Thyroid gland (tissue), 4 donors: ENCODE measurements at regions not wholly inside any gene's neighbourhood (a gene's known extent, or its start where the extent isn't known, plus 50 kb on each side); places are given as distances from the start of the nearest gene placed in this dataset.
"Not testable (repeated sequence)": the region's sequence is repeated elsewhere in the genome, so short reads cannot be mapped to it uniquely, and the experiment has no call there.

Experiments
- DNase-seq, 2 donors: peaks; one replicate each; pipeline ENCODE4 v3.0.0-alpha.2; 2019
- H3K27ac ChIP-seq, 3 donors: fragments of 200-600 bp; sonication (generic); 1 replicate in 2 of 3; 2 replicates in 1 of 3; pipeline ENCODE4 v1.5.1; 2016 to 2019; ENCODE audit warnings: mild to moderate bottlenecking in 1 of 3, moderate library complexity in 1 of 3
- H3K27me3 ChIP-seq: fragments of 200-600 bp; sonication (generic); one replicate; pipeline ENCODE4 v1.5.1; 2019
- H3K36me3 ChIP-seq, 2 donors: fragments of 200-600 bp; sonication (generic); one replicate each; pipeline ENCODE4 v1.5.1; 2016 to 2019
- H3K4me1 ChIP-seq, 2 donors: fragments of 200-600 bp; sonication (generic); one replicate each; pipeline ENCODE4 v1.5.1; 2017 to 2019
- H3K4me3 ChIP-seq, 3 donors: fragments of 200-600 bp; sonication (generic); replicated peaks in 1 of 3; 1 replicate in 2 of 3; 2 replicates in 1 of 3; pipeline ENCODE4 v1.5.1; 2016; ENCODE audit warnings: mild to moderate bottlenecking in 1 of 3
- H3K9me3 ChIP-seq: fragments of 200-600 bp; sonication (generic); one replicate; pipeline ENCODE4 v1.5.1; 2017
- CTCF ChIP-seq, 6 experiments: fragments of 200-600 bp in 3 of 6; fragments of 450-650 bp in 3 of 6; sonication (generic) in 3 of 6; IDR thresholded peaks; one replicate each; pipeline ENCODE4 v1.5.1; 2016 to 2019; ENCODE audit warnings: antibody characterized with exemption in 6 of 6, mild to moderate bottlenecking in 2 of 6, inconsistent platforms in 1 of 6, moderate library complexity in 1 of 6
- POLR2A ChIP-seq, 2 donors: fragments of 450-650 bp; IDR thresholded peaks; one replicate each; pipeline ENCODE4 v1.6.1; 2017; ENCODE audit warnings: antibody characterized with exemption in 2 of 2, mild to moderate bottlenecking in 2 of 2, moderate library complexity in 1 of 2
- WGBS, 2 donors: methylation state at CpG; one replicate each; pipeline ENCODE4 v1.1.5; 2017; 5-methylcytosine and 5-hydroxymethylcytosine counted together
- intact Hi-C: fragments of 100-400 bp; cut with DNase I; formaldehyde crosslinking; loops from one replicate; pipeline ENCODE4 v1.15.1; 2023

GRCh38 chr7:76133164-76133775 is 68.4 kb upstream of the SRRM3 start:
- no peaks in the 10 kb centered on the region for H3K36me3 ChIP-seq
- no peak for DNase-seq
- no peak overlapping the region for H3K4me3 ChIP-seq
- H3K27me3 ChIP-seq = no peaks in the 10 kb centered on the region
- no peaks in the 10 kb centered on the region for H3K4me1 ChIP-seq
- 88 to 91% methylated on average over 7 of the region's 7 CpGs for WGBS, 2 donors
- no peak for TF ChIP-seq POLR2A (IDR thresholded peaks at IDR 0.05)
- intact Hi-C loops = loop anchor here (10.0 kb wide), 1 partner anchor 68 kb away; no protein-coding TSS in a partner anchor
- H3K9me3 ChIP-seq = no peaks in the 10 kb centered on the region
- H3K27ac ChIP-seq = no peak overlapping the region

- WGBS, 2 donors = 75 to 76% methylated on average over 3 of the region's 3 CpGs
Measured at GRCh38 chr7:76133839-76134238, 67.9 kb upstream of the SRRM3 start.

GRCh38 chr7:76135263-76135662 is 66.4 kb upstream of the SRRM3 start:
- H3K4me3 ChIP-seq, H3K9me3 ChIP-seq, DNase-seq, H3K27ac ChIP-seq, H3K4me1 ChIP-seq, H3K27me3 ChIP-seq, H3K36me3 ChIP-seq: not testable (repeated sequence)
- intact Hi-C loops = loop anchor here (10.0 kb wide), 1 partner anchor 70 kb away; no protein-coding TSS in a partner anchor
- WGBS, 2 donors = 66 to 70% methylated on average over 2 of the region's 2 CpGs

More at GRCh38 chr7:76133839-76134238, 67.9 kb upstream of the SRRM3 start:
- Histone ChIP-seq H3K27ac (no peak overlapping the region), H3K27me3 (no peaks in the 10 kb centered on the region), H3K4me1 (no peaks in the 10 kb centered on the region), H3K36me3 (no peaks in the 10 kb centered on the region), H3K4me3 (no peak overlapping the region), H3K9me3 (no peaks in the 10 kb centered on the region)
- no peak for TF ChIP-seq POLR2A (IDR thresholded peaks at IDR 0.05)
- no peak for TF ChIP-seq CTCF (IDR thresholded peaks at IDR 0.05)
- intact Hi-C loops = loop anchor here (10.0 kb wide), 1 partner anchor 69 kb away; no protein-coding TSS in a partner anchor
- DNase-seq = no peak

GRCh38 chr7:76138577-76139313 is 63.0 kb upstream of the SRRM3 start:
- not testable (repeated sequence) for H3K27ac ChIP-seq, H3K36me3 ChIP-seq, H3K9me3 ChIP-seq, DNase-seq, H3K4me1 ChIP-seq, H3K4me3 ChIP-seq, H3K27me3 ChIP-seq
- intact Hi-C loops = loop anchor here (10.0 kb wide), 1 partner anchor 74 kb away; no protein-coding TSS in a partner anchor
- WGBS, 2 donors = 71 to 83% methylated on average over 7 of the region's 7 CpGs

- WGBS, 2 donors = 89 to 95% methylated on average over 1 of the region's 1 CpG
- Histone ChIP-seq H3K9me3 (no peaks in the 10 kb centered on the region), H3K27ac (no peak overlapping the region), H3K4me1 (no peaks in the 10 kb centered on the region), H3K36me3 (no peaks in the 10 kb centered on the region), H3K27me3 (no peaks in the 10 kb centered on the region), H3K4me3 (no peak overlapping the region)
- DNase-seq = no peak
- intact Hi-C loops = loop anchor here (10.0 kb wide), 1 partner anchor 75 kb away; no protein-coding TSS in a partner anchor
- no peak for TF ChIP-seq POLR2A (IDR thresholded peaks at IDR 0.05)
- TF ChIP-seq CTCF (IDR thresholded peaks at IDR 0.05) = no peak
Measured at GRCh38 chr7:76139670-76140069, 62.0 kb upstream of the SRRM3 start.

- intact Hi-C loops, H3K36me3 ChIP-seq, H3K4me1 ChIP-seq, H3K4me3 ChIP-seq, H3K27me3 ChIP-seq, H3K9me3 ChIP-seq, H3K27ac ChIP-seq, DNase-seq: not testable (repeated sequence)
- WGBS, 2 donors = 78 to 84% methylated on average over 3 of the region's 3 CpGs
Measured at GRCh38 chr7:76140259-76140658, 61.4 kb upstream of the SRRM3 start.

DNA sequence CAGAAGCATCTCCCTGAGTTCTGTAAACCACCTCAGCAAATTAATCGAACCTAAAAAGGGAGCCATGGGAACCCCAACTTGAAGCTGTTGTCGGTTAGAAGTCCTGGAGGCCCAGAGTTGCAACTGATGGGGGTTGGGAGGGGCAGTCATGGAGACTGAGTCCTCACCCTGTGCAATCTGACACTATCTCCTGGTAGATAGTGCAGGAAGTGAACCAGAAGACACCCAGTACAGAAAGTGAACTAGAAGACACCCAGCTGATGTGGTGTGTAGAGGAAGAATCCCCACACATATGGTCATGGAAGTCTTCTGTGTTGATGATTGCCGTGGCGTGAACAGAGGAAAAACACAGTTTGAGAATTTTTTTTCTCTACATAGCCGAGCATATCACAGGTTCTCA is 58.8 kb upstream of the SRRM3 start:
- 88 to 90% methylated on average over 5 of the region's 5 CpGs for WGBS, 2 donors

DNA sequence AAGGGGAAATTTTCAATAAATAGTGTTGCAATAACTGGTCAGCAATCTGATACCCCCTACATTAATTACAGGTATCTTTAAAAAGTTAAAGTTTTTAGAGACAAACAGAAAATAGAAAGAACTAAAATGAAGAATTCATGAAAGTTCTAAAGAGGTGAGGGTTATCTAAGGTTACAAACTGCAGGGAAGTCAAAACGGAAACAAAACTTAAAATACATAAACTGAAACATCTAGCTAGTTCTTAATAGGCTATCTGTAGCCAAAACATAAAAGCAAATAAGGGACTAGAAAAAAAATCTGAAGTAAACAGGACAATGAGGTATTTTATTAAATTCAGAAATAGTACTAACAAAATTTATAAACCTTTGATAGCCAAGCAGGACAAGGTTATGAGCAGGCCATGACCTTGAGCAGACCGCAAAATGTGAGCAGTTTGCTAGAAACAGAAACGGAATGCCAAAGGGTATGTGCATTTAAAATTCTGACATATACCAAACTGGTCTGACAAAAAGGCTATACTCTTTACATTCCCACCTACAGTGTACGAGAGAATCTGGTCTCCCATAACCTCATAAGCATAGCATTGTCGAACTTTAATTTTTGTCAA is 56.9 kb upstream of the SRRM3 start:
- WGBS, 2 donors = 85 to 88% methylated on average over 5 of the region's 5 CpGs
- DNase-seq = not testable (repeated sequence)

More for the DNA sequence above, 58.8 kb upstream of the SRRM3 start:
- Histone ChIP-seq H3K4me3 (no peak overlapping the region), H3K27me3 (no peaks in the 10 kb centered on the region), H3K27ac (no peak overlapping the region), H3K9me3 (no peaks in the 10 kb centered on the region), H3K4me1 (no peaks in the 10 kb centered on the region), H3K36me3 (no peaks in the 10 kb centered on the region)
- intact Hi-C loops = no loop called here
- TF ChIP-seq CTCF (IDR thresholded peaks at IDR 0.05) (no peak), POLR2A (IDR thresholded peaks at IDR 0.05) (no peak)
- DNase-seq = no peak

More for the DNA sequence above, 56.9 kb upstream of the SRRM3 start:
- H3K4me3 ChIP-seq, H3K36me3 ChIP-seq, H3K27ac ChIP-seq, H3K9me3 ChIP-seq, intact Hi-C loops, H3K4me1 ChIP-seq, H3K27me3 ChIP-seq: not testable (repeated sequence)
